SU-DHL-6 (cell line): ENCODE measurements at regions not wholly inside any gene's neighbourhood (a gene's known extent, or its start where the extent isn't known, plus 50 kb on each side); places are given as distances from the start of the nearest gene placed in this dataset.

ENCODE experiments used
- H2AFZ ChIP-seq: fragments of 200-600 bp; sonication (generic); 2 replicates; pipeline ENCODE4 v1.6.1; 2014; ENCODE audit warnings: low read depth, mild to moderate bottlenecking, moderate library complexity, mixed read lengths, antibody characterized with exemption, low read length; ENCODE audit not compliant: severe bottlenecking
- H3F3A ChIP-seq: fragments of 200-600 bp; shearing (Covaris generic); 2 replicates; pipeline ENCODE4 v1.6.0; 2016; ENCODE audit warnings: antibody characterized with exemption, mild to moderate bottlenecking; ENCODE audit not compliant: insufficient read depth
- H3K27ac ChIP-seq: fragments of 200-600 bp; sonication (generic); 2 replicates; pipeline ENCODE4 v1.5.1; 2016; ENCODE audit warnings: low read depth, mild to moderate bottlenecking, low read length, moderate library complexity, mixed read lengths
- H3K27me3 ChIP-seq: fragments of 200-600 bp; sonication (generic), shearing (Covaris generic); 2 replicates; pipeline ENCODE4 v1.6.0; 2014; ENCODE audit warnings: mild to moderate bottlenecking, low read length
- H3K36me3 ChIP-seq: fragments of 200-600 bp; sonication (generic); 2 replicates; pipeline ENCODE4 v1.6.1; 2014; ENCODE audit warnings: mild to moderate bottlenecking, low read length, mixed read lengths
- H3K4me2 ChIP-seq: fragments of 300-600, 200-600 bp; shearing (Covaris generic), sonication (generic); 2 replicates; pipeline ENCODE4 v1.6.0; 2014; ENCODE audit warnings: low read length, low read depth, mild to moderate bottlenecking; ENCODE audit not compliant: poor library complexity, severe bottlenecking
- H3K4me3 ChIP-seq: fragments of 200-600 bp; sonication (generic); 2 replicates; pipeline ENCODE4 v1.5.1; 2014; ENCODE audit warnings: antibody characterized with exemption, low read length, mild to moderate bottlenecking, mixed read lengths; ENCODE audit not compliant: insufficient read depth, poor library complexity, severe bottlenecking
- H3K79me2 ChIP-seq: fragments of 200-600 bp; sonication (generic); 2 replicates; pipeline ENCODE4 v1.6.1; 2014; ENCODE audit warnings: mild to moderate bottlenecking, low read length, moderate library complexity; ENCODE audit not compliant: insufficient read depth
- H3K9ac ChIP-seq: fragments of 200-600 bp; sonication (generic); 2 replicates; pipeline ENCODE4 v1.7.0; 2014; ENCODE audit warnings: mild to moderate bottlenecking, low read length
- H3K9me2 ChIP-seq: fragments of 200-600 bp; sonication (generic); replicated peaks from 2 replicates; pipeline ENCODE4 v1.6.1; 2014; ENCODE audit warnings: low read length; ENCODE audit not compliant: insufficient read depth
- H3K9me3 ChIP-seq: fragments of 200-600 bp; sonication (generic); 2 replicates; pipeline ENCODE4 v1.6.1; 2014; ENCODE audit warnings: low read length, mixed read lengths; ENCODE audit not compliant: insufficient read depth
- H4K20me1 ChIP-seq: fragments of 200-600 bp; sonication (generic); 2 replicates; pipeline ENCODE4 v1.6.1; 2014; ENCODE audit warnings: low read depth, mild to moderate bottlenecking, antibody characterized with exemption, low read length, moderate library complexity, mixed read lengths
- EZH2phosphoT487 ChIP-seq: fragments of 200-600 bp; sonication (generic), shearing (Covaris generic); conservative IDR thresholded peaks from 2 replicates; pipeline ENCODE4 v1.6.1; 2018; ENCODE audit warnings: mild to moderate bottlenecking, antibody characterized with exemption, low read length, moderate library complexity, mixed read lengths
- TF ChIP-seq, protein P1 (sequence below): fragments of 200-600 bp; sonication (generic); IDR thresholded peaks from one replicate; pipeline ENCODE4 v1.5.1; 2017; ENCODE audit warnings: antibody characterized with exemption, mild to moderate bottlenecking, low read length, moderate library complexity; ENCODE audit not compliant: insufficient read depth, poor library complexity, severe bottlenecking

DNA sequence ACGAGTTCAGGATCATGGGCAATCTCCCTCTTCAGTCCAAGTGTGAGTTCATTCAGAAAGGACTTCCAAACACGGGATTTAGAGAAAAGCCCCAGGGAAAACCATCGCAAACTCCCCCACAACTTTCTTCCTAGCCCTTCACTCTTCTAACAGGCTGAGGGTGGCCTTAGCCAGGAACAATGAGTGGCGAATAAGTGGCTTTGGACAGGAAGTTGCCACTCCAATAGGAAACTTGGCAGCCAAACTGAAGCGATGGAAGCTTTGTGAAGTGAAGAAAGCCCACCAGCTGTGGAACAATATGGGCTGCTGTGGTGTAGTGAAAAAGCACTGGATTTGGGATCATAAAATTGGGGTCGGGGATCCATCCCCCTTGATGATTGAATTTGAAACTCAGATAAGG is 193.2 kb downstream of the TEX36 start:
- TF ChIP-seq, protein P1, sequence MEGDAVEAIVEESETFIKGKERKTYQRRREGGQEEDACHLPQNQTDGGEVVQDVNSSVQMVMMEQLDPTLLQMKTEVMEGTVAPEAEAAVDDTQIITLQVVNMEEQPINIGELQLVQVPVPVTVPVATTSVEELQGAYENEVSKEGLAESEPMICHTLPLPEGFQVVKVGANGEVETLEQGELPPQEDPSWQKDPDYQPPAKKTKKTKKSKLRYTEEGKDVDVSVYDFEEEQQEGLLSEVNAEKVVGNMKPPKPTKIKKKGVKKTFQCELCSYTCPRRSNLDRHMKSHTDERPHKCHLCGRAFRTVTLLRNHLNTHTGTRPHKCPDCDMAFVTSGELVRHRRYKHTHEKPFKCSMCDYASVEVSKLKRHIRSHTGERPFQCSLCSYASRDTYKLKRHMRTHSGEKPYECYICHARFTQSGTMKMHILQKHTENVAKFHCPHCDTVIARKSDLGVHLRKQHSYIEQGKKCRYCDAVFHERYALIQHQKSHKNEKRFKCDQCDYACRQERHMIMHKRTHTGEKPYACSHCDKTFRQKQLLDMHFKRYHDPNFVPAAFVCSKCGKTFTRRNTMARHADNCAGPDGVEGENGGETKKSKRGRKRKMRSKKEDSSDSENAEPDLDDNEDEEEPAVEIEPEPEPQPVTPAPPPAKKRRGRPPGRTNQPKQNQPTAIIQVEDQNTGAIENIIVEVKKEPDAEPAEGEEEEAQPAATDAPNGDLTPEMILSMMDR: no peak
- no peak for TF ChIP-seq EZH2phosphoT487
- no peaks in the 10 kb centered on the region for H3K9me2 ChIP-seq
- H3F3A ChIP-seq: no peaks in the 10 kb centered on the region
- no peak overlapping the region for H2AFZ ChIP-seq
- no peak overlapping the region for H3K9ac ChIP-seq
- no peaks in the 10 kb centered on the region for H3K79me2 ChIP-seq
- no peak overlapping the region for H3K4me2 ChIP-seq
- H4K20me1 ChIP-seq: no peaks in the 10 kb centered on the region
- H3K36me3 ChIP-seq: no peaks in the 10 kb centered on the region
- no peaks in the 10 kb centered on the region for H3K9me3 ChIP-seq
- no peaks in the 10 kb centered on the region for H3K27me3 ChIP-seq
- no peak overlapping the region for H3K27ac ChIP-seq
- no peak overlapping the region for H3K4me3 ChIP-seq

DNA sequence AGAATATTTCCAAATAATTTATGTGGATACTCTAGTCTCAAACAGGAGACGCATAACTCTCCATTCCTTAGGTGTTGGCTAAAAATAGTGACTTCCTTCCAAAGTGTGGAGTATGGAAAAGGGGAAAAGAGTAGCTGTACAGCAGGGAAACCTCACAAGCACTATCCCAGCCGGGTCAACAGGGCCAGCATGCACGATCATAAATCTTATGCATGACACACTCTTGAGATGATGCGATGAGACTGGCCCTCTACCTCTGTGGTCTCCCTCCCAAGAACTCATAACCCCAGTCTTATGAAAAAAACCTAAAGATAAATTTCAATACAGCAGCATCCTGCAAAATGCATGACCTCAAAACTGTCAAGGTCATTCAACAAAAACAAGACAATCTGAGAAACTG is 197.3 kb downstream of the TEX36 start:
- Histone ChIP-seq H3K79me2 (no peaks in the 10 kb centered on the region), H3K27me3 (no peaks in the 10 kb centered on the region), H3K9ac (no peak overlapping the region)

DNA sequence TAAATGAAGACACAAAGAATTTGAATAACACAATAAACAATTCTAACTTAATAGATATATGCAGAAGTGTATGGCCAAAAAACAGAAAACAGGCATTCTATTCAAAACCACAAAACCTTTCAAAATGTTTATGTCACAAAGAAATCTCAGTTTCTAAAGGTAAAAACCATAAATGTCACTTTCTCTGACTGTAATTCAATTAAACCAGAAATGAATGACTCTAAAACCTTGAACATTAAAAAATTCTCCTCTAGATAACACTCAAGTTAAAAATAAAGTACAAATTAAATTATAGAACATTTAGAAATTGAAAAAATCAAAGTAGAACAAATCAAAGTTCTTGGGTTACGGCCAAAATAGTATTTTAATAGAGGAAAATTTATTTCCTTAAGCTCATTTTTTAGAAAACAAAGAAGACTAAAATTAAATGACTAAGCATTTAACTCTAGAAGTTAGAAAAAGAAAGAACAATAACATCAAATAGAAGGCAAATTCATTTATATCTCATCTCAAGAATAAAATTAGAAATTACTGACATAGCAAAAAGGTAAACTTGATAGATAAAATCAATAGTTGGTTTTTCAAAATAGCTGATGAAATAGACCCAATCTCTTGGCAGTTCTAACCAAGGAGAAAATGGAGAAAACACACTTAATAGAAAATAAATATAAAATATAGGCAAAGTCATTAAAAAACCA is 198.8 kb downstream of the TEX36 start:
- Histone ChIP-seq H3K27ac (no peak overlapping the region), H4K20me1 (no peaks in the 10 kb centered on the region), H3K27me3 (no peaks in the 10 kb centered on the region), H3K9me2 (0 out of 2 replicates have a peak, but pooled peaks cover 4% of the 10 kb centered on the region), H3F3A (no peaks in the 10 kb centered on the region), H3K9me3 (no peaks in the 10 kb centered on the region), H3K79me2 (no peaks in the 10 kb centered on the region), H2AFZ (no peak overlapping the region), H3K9ac (no peak overlapping the region), H3K36me3 (no peaks in the 10 kb centered on the region), H3K4me3 (no peak overlapping the region), H3K4me2 (no peak overlapping the region)
- TF ChIP-seq, protein P1: no peak
- no peak for TF ChIP-seq EZH2phosphoT487

More for the DNA sequence above, 197.3 kb downstream of the TEX36 start:
- H3F3A ChIP-seq: no peaks in the 10 kb centered on the region
- H2AFZ ChIP-seq: no peak overlapping the region
- TF ChIP-seq EZH2phosphoT487: no peak
- TF ChIP-seq, protein P1: no peak
- 0 out of 2 replicates have a peak, but pooled peaks cover 4% of the 10 kb centered on the region for H3K9me2 ChIP-seq
- no peak overlapping the region for H3K27ac ChIP-seq
- H3K4me2 ChIP-seq: no peak overlapping the region
- H3K4me3 ChIP-seq: no peak overlapping the region
- H3K36me3 ChIP-seq: no peaks in the 10 kb centered on the region
- no peaks in the 10 kb centered on the region for H4K20me1 ChIP-seq
- no peaks in the 10 kb centered on the region for H3K9me3 ChIP-seq
